Gastrocnemius medialis (tissue), 4 donors: ENCODE measurements at regions not wholly inside any gene's neighbourhood (a gene's known extent, or its start where the extent isn't known, plus 50 kb on each side); places are given as distances from the start of the nearest gene placed in this dataset.

Experiments
- CTCF ChIP-seq, 5 experiments: fragments of 450-650 bp in 3 of 5; fragments of 200-600 bp in 2 of 5; sonication (generic) in 2 of 5; IDR thresholded peaks in 4 of 5; conservative IDR thresholded peaks in 1 of 5; 1 replicate in 4 of 5; 2 replicates in 1 of 5; pipeline ENCODE4 v1.5.1; 2016 to 2019; ENCODE audit warnings: antibody characterized with exemption in 5 of 5, mild to moderate bottlenecking in 3 of 5, moderate library complexity in 3 of 5
- POLR2A ChIP-seq, 2 donors: fragments of 450-650 bp; IDR thresholded peaks; one replicate each; pipeline ENCODE4 v1.6.1; 2017; ENCODE audit warnings: antibody characterized with exemption in 2 of 2, mild to moderate bottlenecking in 2 of 2, moderate library complexity in 2 of 2

DNA sequence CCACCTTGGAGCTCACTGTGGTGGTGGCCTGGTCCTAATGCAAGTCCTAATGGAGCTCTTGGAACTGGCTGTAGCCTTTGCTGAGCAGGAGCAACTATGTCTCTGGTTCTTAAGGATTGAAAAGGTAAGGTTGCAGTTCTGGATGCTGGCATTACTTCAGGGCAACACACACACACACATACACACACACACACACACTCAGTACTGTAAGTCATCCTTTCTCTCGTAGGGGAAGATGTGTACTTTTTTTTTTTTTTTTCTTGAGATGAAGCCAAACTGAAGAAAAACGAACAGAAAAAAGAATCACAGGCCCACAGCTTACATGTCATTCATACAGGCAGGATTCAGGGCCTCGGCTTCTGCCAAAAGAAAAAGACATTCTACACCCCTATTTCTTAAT lies 81.1 kb upstream of the RPS23 start:
- TF ChIP-seq POLR2A (IDR thresholded peaks at IDR 0.05) (no peak), CTCF (IDR thresholded peaks at IDR 0.05 in 4 of 5, conservative IDR thresholded peaks at IDR 0.05 in 1 of 5) (no peak)
